SW480 (cell line): ENCODE measurements at regions not wholly inside any gene's neighbourhood (a gene's known extent, or its start where the extent isn't known, plus 50 kb on each side); places are given as distances from the start of the nearest gene placed in this dataset.
"Not testable (repeated sequence)": the region's sequence is repeated elsewhere in the genome, so short reads cannot be mapped to it uniquely, and the experiment has no call there.

ENCODE experiments used
- DNase-seq: peaks from one replicate; pipeline ENCODE4 v3.0.0-alpha.2; 2016; ENCODE audit warnings: low spot score

GRCh38 chr16:10232757-10233156 lies 50.5 kb upstream of the GRIN2A start:
- no peak for DNase-seq

- DNase-seq = no peak
Observed at GRCh38 chr16:10239640-10240039, 57.4 kb upstream of the GRIN2A start.

- DNase-seq = no peak
Observed at GRCh38 chr16:10240854-10241613, 58.8 kb upstream of the GRIN2A start.

- DNase-seq = no peak
Observed at GRCh38 chr16:10242097-10242496, 59.9 kb upstream of the GRIN2A start.

GRCh38 chr16:10242916-10243315 lies 60.7 kb upstream of the GRIN2A start:
- no peak for DNase-seq

- no peak for DNase-seq
Observed at GRCh38 chr16:10245002-10245401, 62.8 kb upstream of the GRIN2A start.

GRCh38 chr16:10250137-10250828 lies 68.1 kb upstream of the GRIN2A start:
- DNase-seq = peak; percentile 50

GRCh38 chr16:10252155-10252554 lies 69.9 kb upstream of the GRIN2A start:
- no peak for DNase-seq

GRCh38 chr16:10253409-10253808 lies 71.2 kb upstream of the GRIN2A start:
- DNase-seq = no peak

GRCh38 chr16:10255728-10256127 lies 73.5 kb upstream of the GRIN2A start:
- DNase-seq = no peak

- DNase-seq = peak; percentile 50
Observed at GRCh38 chr16:10256784-10257641, 74.8 kb upstream of the GRIN2A start.

- not testable (repeated sequence) for DNase-seq
Observed at GRCh38 chr16:10257642-10258251, 75.5 kb upstream of the GRIN2A start.

GRCh38 chr16:10258930-10259603 lies 76.8 kb upstream of the GRIN2A start:
- not testable (repeated sequence) for DNase-seq

GRCh38 chr16:10261077-10261476 lies 78.8 kb upstream of the GRIN2A start:
- no peak for DNase-seq

- DNase-seq = not testable (repeated sequence)
Observed at GRCh38 chr16:10261526-10261925, 79.3 kb upstream of the GRIN2A start.

- DNase-seq = no peak
Observed at GRCh38 chr16:10262377-10263132, 80.3 kb upstream of the GRIN2A start.

- DNase-seq = no peak
Observed at GRCh38 chr16:10265770-10266615, 83.8 kb upstream of the GRIN2A start.

- no peak for DNase-seq
Observed at GRCh38 chr16:10266809-10267208, 84.6 kb upstream of the GRIN2A start.

GRCh38 chr16:10269632-10270031 lies 87.4 kb upstream of the GRIN2A start:
- no peak for DNase-seq
